Mammary epithelial cell (primary cell): ENCODE measurements at regions not wholly inside any gene's neighbourhood (a gene's known extent, or its start where the extent isn't known, plus 50 kb on each side); places are given as distances from the start of the nearest gene placed in this dataset.
"Not testable (repeated sequence)": the region's sequence is repeated elsewhere in the genome, so short reads cannot be mapped to it uniquely, and the experiment has no call there.

Experiments
- EZH2 ChIP-seq: IDR thresholded peaks from 2 replicates; pipeline ENCODE4 v1.6.1; 2012; ENCODE audit warnings: low read length, inconsistent platforms, borderline replicate concordance
- TF ChIP-seq, protein P1 (sequence below), 2 donors: IDR thresholded peaks in 1 of 2; conservative IDR thresholded peaks in 1 of 2; 2 replicates each; pipeline ENCODE4 v1.5.1; 2011 to 2012; ENCODE audit warnings: inconsistent platforms in 2 of 2, low read length in 2 of 2, mild to moderate bottlenecking in 2 of 2, control low read depth in 1 of 2, low read depth in 1 of 2; ENCODE audit not compliant: insufficient read depth in 1 of 2; ENCODE audit errors: extremely low read depth in 1 of 2

DNA sequence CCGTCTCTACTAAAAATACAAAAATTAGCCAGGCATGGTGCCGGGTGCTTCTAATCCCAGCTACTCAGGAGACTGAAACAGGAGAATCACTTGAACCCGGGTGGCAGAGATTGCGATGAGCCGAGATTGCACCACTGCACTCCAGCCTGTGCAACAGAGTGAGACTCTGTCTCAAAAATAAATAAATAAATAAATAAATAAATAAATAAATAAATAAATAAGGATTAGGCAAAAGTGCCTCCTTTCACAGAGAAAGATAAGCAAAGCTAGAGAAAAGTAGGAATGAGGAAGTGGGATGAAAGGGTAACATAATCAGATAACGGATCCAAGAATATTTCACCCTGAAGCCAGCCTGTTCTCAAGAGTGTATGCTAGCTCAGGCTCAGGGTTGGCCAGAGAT is 869.6 kb upstream of the AUTS2 start:
- TF ChIP-seq, protein P1, sequence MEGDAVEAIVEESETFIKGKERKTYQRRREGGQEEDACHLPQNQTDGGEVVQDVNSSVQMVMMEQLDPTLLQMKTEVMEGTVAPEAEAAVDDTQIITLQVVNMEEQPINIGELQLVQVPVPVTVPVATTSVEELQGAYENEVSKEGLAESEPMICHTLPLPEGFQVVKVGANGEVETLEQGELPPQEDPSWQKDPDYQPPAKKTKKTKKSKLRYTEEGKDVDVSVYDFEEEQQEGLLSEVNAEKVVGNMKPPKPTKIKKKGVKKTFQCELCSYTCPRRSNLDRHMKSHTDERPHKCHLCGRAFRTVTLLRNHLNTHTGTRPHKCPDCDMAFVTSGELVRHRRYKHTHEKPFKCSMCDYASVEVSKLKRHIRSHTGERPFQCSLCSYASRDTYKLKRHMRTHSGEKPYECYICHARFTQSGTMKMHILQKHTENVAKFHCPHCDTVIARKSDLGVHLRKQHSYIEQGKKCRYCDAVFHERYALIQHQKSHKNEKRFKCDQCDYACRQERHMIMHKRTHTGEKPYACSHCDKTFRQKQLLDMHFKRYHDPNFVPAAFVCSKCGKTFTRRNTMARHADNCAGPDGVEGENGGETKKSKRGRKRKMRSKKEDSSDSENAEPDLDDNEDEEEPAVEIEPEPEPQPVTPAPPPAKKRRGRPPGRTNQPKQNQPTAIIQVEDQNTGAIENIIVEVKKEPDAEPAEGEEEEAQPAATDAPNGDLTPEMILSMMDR (conservative IDR thresholded peaks at IDR 0.05 in 1 of 2, IDR thresholded peaks at IDR 0.05 in 1 of 2; ENCODE audit: extremely low read depth in 1 of 2, insufficient read depth in 1 of 2, low read depth in 1 of 2, low read length in 2 of 2) = not testable (repeated sequence)
- not testable (repeated sequence) for TF ChIP-seq EZH2
